IPS DF 19.7 (cell line): ENCODE measurements at regions not wholly inside any gene's neighbourhood (a gene's known extent, or its start where the extent isn't known, plus 50 kb on each side); places are given as distances from the start of the nearest gene placed in this dataset.
"Not testable (repeated sequence)": the region's sequence is repeated elsewhere in the genome, so short reads cannot be mapped to it uniquely, and the experiment has no call there.

Source experiments
- DNase-seq: peaks from one replicate; pipeline ENCODE4 v3.0.0-alpha.2; 2013; ENCODE audit warnings: low read depth, low spot score

- DNase-seq = no peak
These were observed 126.2 kb upstream of the IGF1R start for GRCh38 chr15:98522127-98522526.

DNA sequence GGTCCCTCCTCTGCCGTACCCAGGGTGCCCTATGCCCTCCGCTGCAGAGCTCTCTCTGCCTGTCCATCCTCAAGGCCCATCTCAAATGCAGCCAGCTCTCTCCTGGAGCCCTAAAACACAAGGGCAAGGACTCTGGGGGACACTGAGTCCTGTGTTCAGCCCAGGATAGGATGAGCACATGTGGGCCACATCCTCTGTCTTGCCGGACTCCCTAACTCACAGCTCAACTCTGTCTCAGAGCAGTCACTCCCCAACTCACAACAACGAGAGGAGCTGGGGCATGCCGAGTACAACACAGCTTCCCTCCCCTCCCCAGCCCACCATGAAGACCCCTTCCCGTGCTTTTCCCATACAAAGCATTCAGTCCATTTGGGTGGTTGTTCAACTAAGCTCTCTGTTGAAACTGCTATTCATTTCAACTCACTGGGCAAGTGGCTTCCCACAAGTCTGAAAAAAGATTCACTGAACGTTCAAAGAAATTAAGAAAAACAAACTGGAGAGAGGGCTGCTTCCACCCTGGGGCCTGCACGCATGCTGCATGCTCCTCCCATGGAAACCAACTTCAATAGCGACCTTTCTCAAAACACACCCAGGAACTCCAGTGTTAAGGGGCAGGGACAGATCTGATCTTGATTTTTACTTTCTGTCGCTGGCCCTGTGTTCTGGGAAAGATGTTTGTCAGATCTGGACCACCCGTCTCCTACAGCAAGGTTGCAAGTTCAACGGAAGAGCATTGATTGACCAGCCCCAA lies 124.3 kb upstream of the IGF1R start:
- no peak for DNase-seq

GRCh38 chr15:98524838-98525660 lies 123.3 kb upstream of the IGF1R start:
- no peak for DNase-seq

GRCh38 chr15:98525661-98526001 lies 122.7 kb upstream of the IGF1R start:
- no peak for DNase-seq

DNA sequence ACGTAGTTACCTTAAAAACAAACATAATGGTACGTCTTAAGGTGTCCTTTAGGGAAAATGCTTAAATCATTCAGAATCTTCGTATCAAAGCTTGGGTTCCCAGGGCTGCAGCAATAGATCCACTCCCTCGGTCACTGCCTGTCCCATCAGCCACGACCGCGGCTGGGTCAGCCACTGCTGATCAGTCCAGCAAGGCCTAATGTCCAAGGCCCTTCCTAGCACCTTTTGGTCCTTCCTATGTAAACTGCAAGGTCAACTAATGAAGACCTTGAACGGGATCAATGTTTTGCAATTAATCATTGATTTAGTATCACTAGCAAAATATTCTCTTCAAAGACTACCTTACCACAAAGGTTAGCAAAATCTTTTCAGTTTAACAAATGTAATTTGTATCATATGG lies 122.2 kb upstream of the IGF1R start:
- DNase-seq = no peak

DNA sequence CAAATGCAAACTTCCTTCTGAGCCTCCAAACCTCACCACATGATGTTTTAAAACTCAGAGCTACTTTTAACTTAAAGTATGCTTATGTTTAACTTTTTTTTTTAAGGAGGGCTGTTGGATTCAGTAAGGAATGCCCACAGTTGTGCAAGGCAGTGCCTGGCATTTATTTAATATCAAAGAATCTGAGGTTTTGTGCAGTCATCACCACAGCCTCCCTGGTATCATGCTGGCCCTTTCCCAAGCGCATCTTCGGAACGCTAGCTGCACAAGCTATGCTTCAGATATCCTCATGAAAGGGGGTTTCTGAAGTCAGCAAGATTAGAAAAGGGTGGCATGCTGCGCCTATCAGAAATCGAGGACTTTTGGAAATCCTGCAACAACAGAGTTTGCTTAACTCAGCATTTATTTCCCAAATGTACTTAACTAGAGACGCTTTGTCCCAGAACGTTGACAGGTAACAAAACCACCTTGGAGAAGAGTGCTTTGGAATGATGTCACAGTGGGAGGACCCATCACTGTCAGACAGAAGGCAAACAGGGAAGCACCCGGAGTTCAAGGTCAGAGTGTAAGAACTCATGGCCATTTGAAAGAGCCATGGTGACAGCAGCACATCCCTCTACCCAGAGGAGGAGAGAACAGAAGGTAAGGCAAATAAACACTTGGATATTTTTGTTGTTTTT lies 120.2 kb upstream of the IGF1R start:
- no peak for DNase-seq

GRCh38 chr15:98529205-98530145 lies 118.9 kb upstream of the IGF1R start:
- DNase-seq = no peak

- DNase-seq = no peak
These were observed 117.8 kb upstream of the IGF1R start for GRCh38 chr15:98530570-98530969.

DNA sequence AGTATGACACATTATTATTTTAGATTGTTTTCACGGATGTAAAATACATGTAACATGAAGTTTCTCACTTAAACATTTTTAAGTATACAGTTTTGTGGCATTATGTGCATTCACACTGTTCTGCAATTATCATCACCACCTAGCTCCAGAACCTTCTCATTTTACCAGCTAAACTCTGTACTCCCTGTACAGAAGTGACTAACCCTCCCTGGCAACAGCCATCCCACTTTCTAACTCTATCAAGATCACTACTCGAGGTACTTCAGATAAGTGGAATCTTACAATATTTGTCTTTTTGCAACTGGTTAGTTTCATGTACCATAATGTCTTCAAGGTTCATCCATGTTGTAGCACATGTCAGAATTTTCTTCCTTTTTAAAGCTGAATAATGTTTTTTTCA lies 116.3 kb upstream of the IGF1R start:
- DNase-seq = no peak

DNA sequence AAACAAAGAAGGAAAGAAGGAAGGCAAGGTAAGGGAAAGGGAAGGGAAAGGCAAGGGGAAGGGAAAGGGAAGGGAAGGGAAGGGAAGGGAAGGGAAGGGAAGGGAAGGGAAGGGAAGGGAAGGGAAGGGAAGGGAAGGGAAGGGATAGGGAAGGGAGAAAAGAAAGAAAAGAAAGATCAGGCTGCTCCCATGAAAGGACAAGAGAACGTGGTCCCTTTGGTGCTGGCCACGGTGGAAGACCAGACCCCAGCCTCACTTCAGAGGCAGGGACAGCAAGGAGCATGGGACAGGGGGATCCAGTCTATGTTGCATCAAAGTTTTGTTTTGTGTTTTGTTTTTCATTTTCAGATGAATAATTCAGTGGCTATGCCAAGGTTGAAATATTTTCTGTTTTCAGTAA lies 111.4 kb upstream of the IGF1R start:
- DNase-seq = no peak

- DNase-seq = no peak
These were observed 110.8 kb upstream of the IGF1R start for GRCh38 chr15:98537516-98538060.

GRCh38 chr15:98541519-98541918 lies 106.8 kb upstream of the IGF1R start:
- DNase-seq = no peak

DNA sequence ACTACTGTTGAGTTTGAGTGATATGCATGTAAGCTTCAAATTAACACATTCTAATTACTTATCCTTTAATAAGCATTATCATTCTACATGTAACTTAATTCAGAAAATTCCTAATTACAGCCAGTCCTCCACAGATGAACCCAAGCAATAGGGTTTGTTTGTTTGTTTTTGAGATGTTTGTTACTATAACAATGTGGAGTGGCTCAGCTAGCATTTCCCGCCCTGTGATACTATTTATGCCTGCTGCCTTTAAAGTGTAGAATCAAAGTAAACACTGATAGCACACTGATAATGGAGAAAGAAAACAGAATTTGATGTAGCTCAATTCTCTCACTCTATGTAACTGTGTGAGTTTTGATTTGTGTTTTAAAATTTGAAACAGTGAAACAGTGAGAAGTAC lies 105.1 kb upstream of the IGF1R start:
- DNase-seq = no peak

GRCh38 chr15:98546329-98546728 lies 102.0 kb upstream of the IGF1R start:
- no peak for DNase-seq

DNA sequence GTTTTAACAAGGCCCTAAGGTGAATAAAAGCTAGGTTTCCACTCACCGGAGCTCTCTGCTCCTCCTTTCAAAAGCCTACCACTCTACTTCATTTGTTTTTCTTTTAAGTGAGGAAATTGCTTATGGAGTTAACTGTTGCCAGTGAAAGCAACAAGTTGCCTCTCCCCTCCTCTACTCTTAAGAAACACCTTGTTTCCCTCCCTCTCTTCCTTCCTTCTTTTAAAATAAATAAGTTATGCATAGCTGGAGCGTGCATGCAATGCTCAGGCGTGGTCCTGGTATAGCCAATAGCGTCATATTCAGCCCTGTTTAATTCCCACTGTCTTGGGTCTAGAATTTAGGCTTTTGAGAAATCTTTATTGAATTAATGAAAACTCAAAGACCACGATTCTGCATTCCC lies 101.1 kb upstream of the IGF1R start:
- no peak for DNase-seq

GRCh38 chr15:98547741-98548138 lies 100.6 kb upstream of the IGF1R start:
- DNase-seq = no peak

DNA sequence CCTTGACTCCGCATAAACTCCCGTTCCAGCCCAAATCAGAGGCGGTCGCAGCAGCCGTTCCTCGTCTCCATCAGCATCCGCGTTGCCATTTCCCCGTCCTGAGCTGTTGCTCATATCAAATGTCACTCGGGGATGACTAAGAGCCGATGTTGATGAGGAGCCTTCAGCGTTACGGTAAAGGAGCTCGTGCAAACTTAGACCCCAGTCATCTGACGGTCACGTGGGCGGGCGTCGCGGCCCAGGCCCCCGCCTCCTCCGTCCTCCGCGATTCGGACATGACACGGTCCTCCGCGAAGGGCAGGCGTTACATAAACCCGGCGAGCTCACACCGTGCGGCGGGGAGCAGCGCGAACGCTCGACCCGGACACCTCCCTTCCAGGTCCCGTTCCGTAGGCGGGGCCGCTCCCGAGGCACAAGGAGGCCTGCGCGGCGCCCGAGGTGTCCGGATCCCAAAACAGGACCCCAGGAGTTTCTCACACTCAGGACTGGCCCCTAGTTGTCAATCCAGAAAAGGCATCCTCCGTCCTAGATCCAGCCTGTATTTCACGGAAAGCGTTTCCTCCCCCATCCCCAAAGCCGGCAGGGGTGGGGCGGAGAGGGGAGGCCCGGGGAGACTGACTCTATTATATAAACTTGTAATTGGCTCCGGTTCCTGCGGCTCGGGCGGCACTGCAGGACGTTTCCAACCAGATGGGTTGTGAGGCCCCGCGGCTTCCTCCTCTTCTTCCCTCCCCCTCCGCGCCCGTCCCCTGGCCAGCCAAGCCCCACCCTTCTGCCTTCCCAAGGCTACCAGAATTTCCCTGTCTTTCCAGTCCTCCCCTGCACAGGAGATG lies 100.0 kb upstream of the IGF1R start:
- DNase-seq = peak; percentile 61

- DNase-seq = no peak
These were observed 99.3 kb upstream of the IGF1R start for GRCh38 chr15:98549003-98549402.

GRCh38 chr15:98549741-98550140 lies 98.6 kb upstream of the IGF1R start:
- DNase-seq = no peak

- not testable (repeated sequence) for DNase-seq
These were observed 98.0 kb upstream of the IGF1R start for GRCh38 chr15:98550363-98550762.
